WTC11 (cell line): ENCODE measurements at regions not wholly inside any gene's neighbourhood (a gene's known extent, or its start where the extent isn't known, plus 50 kb on each side); places are given as distances from the start of the nearest gene placed in this dataset.

Experiments
- ATAC-seq: fragments of 200-7000 bp; cut with Tn5 transposase; 2 replicates; pipeline ENCODE4 v1.10.0; 2021; ENCODE audit warnings: mild to moderate bottlenecking, moderate library complexity
- CTCF ChIA-PET: fragments of 300-600 bp; sonication (Branson Sonifier 250); formaldehyde crosslinking; loops from one replicate; lab custom pipeline; 2021; ENCODE audit warnings: antibody characterized with exemption; lab: Charles Lee
- POLR2A ChIA-PET: fragments of 350-600 bp; sonication (Branson Sonifier 250); formaldehyde crosslinking; loops from one replicate; lab custom pipeline; 2021; ENCODE audit warnings: antibody characterized with exemption; lab: Charles Lee
- DNase-seq: peaks from one replicate; pipeline ENCODE4 v3.0.0; 2021; ENCODE audit warnings: low spot score
- H3K27ac Mint-ChIP-seq: 2 replicates; pipeline ENCODE4 v1.8.0; 2021; ENCODE audit warnings: mixed read lengths
- H3K27me3 Mint-ChIP-seq: 2 replicates; pipeline ENCODE4 v1.8.0; 2021; ENCODE audit warnings: low read depth, mild to moderate bottlenecking, moderate library complexity, mixed read lengths
- H3K36me3 Mint-ChIP-seq: 2 replicates; pipeline ENCODE4 v1.8.0; 2021; ENCODE audit warnings: mixed read lengths
- H3K4me1 Mint-ChIP-seq: 2 replicates; pipeline ENCODE4 v1.8.0; 2022; ENCODE audit warnings: mixed read lengths
- H3K4me3 Mint-ChIP-seq: 2 replicates; pipeline ENCODE4 v1.8.0; 2021; ENCODE audit warnings: mild to moderate bottlenecking, moderate library complexity, mixed read lengths
- H3K9me3 Mint-ChIP-seq: 2 replicates; pipeline ENCODE4 v1.8.0; 2021; ENCODE audit warnings: mixed read lengths
- ATF1 ChIP-seq: sonication (generic); formaldehyde crosslinking; IDR thresholded peaks from 2 replicates; pipeline ENCODE4 v1.8.1; 2023; ENCODE audit warnings: mild to moderate bottlenecking, moderate library complexity, missing genetic modification reagents
- CREM ChIP-seq: sonication (generic); formaldehyde crosslinking; IDR thresholded peaks from 2 replicates; pipeline ENCODE4 v1.8.1; 2022; ENCODE audit warnings: mild to moderate bottlenecking, missing genetic modification reagents, moderate library complexity
- FOXP1 ChIP-seq: sonication (generic); formaldehyde crosslinking; IDR thresholded peaks from 2 replicates; pipeline ENCODE4 v1.8.0; 2022; ENCODE audit warnings: missing genetic modification reagents, mild to moderate bottlenecking, moderate library complexity, borderline replicate concordance
- GRHL2 ChIP-seq: fragments of 250-450 bp; sonication (Bioruptor Pico); IDR thresholded peaks from 2 replicates; pipeline ENCODE4 v1.8.0; 2022; ENCODE audit warnings: mild to moderate bottlenecking, moderate library complexity; ENCODE audit not compliant: insufficient replicate concordance, severe bottlenecking
- IRF2 ChIP-seq: sonication (generic); formaldehyde crosslinking; IDR thresholded peaks from 2 replicates; pipeline ENCODE4 v1.8.0; 2022; ENCODE audit warnings: low read depth, missing genetic modification reagents, borderline replicate concordance
- MXD4 ChIP-seq: fragments of 250-450 bp; sonication (Bioruptor Pico); IDR thresholded peaks from 2 replicates; pipeline ENCODE4 v1.8.0; 2021; ENCODE audit warnings: mild to moderate bottlenecking, moderate library complexity, borderline replicate concordance
- NR2C2 ChIP-seq: sonication (generic); formaldehyde crosslinking; IDR thresholded peaks from 2 replicates; pipeline ENCODE4 v1.8.0; 2022; ENCODE audit warnings: mild to moderate bottlenecking, missing genetic modification reagents
- SOX15 ChIP-seq: fragments of 250-450 bp; sonication (Bioruptor Pico); IDR thresholded peaks from 2 replicates; pipeline ENCODE4 v1.9.0; 2021; ENCODE audit warnings: mild to moderate bottlenecking
- SP1 ChIP-seq: sonication (generic); formaldehyde crosslinking; conservative IDR thresholded peaks from 2 replicates; pipeline ENCODE4 v1.8.1; 2022; ENCODE audit warnings: missing genetic modification reagents
- TCF7 ChIP-seq: sonication (generic); formaldehyde crosslinking; IDR thresholded peaks from 2 replicates; pipeline ENCODE4 v1.8.0; 2022; ENCODE audit warnings: mild to moderate bottlenecking, low read depth, missing genetic modification reagents, moderate library complexity
- ZNF416 ChIP-seq: fragments of 250-450 bp; sonication (Bioruptor Pico); IDR thresholded peaks from 2 replicates; pipeline ENCODE4 v1.9.0; 2021; ENCODE audit warnings: mild to moderate bottlenecking, inconsistent platforms
- ZNF423 ChIP-seq: fragments of 250-450 bp; sonication (Bioruptor Pico); IDR thresholded peaks from 2 replicates; pipeline ENCODE4 v2.1.2; 2022; ENCODE audit warnings: mild to moderate bottlenecking, moderate library complexity
- TF ChIP-seq, protein P1 (sequence below): fragments of 250-450 bp; sonication (Bioruptor Pico); IDR thresholded peaks from 2 replicates; pipeline ENCODE4 v2.1.2; 2022; ENCODE audit warnings: mild to moderate bottlenecking, moderate library complexity
- TF ChIP-seq, protein P2 (sequence below): sonication (generic); formaldehyde crosslinking; conservative IDR thresholded peaks from 2 replicates; pipeline ENCODE4 v1.8.1; 2022; ENCODE audit warnings: mild to moderate bottlenecking, missing genetic modification reagents
- TF ChIP-seq, protein P3 (sequence below): sonication (generic); formaldehyde crosslinking; IDR thresholded peaks from 2 replicates; pipeline ENCODE4 v1.8.1; 2023; ENCODE audit warnings: mild to moderate bottlenecking, missing genetic modification reagents, moderate library complexity
- TF ChIP-seq, protein P4 (sequence below): sonication (generic); formaldehyde crosslinking; IDR thresholded peaks from 2 replicates; pipeline ENCODE4 v1.8.1; 2023; ENCODE audit warnings: mild to moderate bottlenecking, missing genetic modification reagents
- TF ChIP-seq, protein P5 (sequence below): sonication (generic); formaldehyde crosslinking; IDR thresholded peaks from 2 replicates; pipeline ENCODE4 v1.8.1; 2023; ENCODE audit warnings: mild to moderate bottlenecking, missing genetic modification reagents
- TF ChIP-seq, protein P6 (sequence below): fragments of 250-450 bp; sonication (Bioruptor Pico); IDR thresholded peaks from 2 replicates; pipeline ENCODE4 v1.9.0; 2021; ENCODE audit warnings: moderate library complexity, mild to moderate bottlenecking, inconsistent platforms, borderline replicate concordance
- TF ChIP-seq, protein P7 (sequence below): sonication (generic); formaldehyde crosslinking; IDR thresholded peaks from 2 replicates; pipeline ENCODE4 v1.8.1; 2023; ENCODE audit warnings: mild to moderate bottlenecking, missing genetic modification reagents, moderate library complexity

DNA sequence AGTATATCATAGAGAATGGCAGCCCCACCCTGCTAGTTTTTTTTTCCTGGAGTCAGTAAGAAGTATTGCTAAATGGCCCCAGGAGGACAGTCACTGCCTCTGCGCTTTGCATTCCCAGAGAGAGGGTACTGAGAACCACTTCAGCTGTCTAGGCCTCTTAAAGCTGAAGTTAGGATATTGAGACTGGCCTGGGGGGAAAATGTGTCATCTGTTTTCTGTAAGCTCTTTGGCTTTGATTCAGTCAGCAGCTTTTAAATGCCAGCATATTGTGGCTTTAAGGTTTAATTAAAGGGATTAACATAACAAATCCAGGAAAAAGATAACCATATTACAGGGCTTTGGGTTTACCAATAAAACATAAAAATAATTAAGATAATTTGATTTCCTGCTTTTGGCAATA, 852.0 kb downstream of the PCDH18 start:
- Mint-ChIP-seq H3K27ac (no peak overlapping the region), H3K36me3 (no peaks in the 10 kb centered on the region), H3K27me3 (no peaks in the 10 kb centered on the region), H3K9me3 (0 out of 2 replicates have a peak, but pooled peaks cover 4% of the 10 kb centered on the region), H3K4me3 (no peak overlapping the region), H3K4me1 (peaks cover 6% of the 10 kb centered on the region; the same call in 1 of the 2 replicates)
- DNase-seq (no peak), ATAC-seq (peak; percentile 79)
- POLR2A ChIA-PET: no interaction called here
- TF ChIP-seq, protein P1, sequence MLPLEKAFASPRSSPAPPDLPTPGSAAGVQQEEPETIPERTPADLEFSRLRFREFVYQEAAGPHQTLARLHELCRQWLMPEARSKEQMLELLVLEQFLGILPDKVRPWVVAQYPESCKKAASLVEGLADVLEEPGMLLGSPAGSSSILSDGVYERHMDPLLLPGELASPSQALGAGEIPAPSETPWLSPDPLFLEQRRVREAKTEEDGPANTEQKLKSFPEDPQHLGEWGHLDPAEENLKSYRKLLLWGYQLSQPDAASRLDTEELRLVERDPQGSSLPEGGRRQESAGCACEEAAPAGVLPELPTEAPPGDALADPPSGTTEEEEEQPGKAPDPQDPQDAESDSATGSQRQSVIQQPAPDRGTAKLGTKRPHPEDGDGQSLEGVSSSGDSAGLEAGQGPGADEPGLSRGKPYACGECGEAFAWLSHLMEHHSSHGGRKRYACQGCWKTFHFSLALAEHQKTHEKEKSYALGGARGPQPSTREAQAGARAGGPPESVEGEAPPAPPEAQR (CRISPR knock-in tag): no peak
- TF ChIP-seq NR2C2 (CRISPR knock-in tag) (no peak), IRF2 (CRISPR knock-in tag) (no peak), TCF7 (CRISPR knock-in tag) (no peak), MXD4 (CRISPR knock-in tag) (no peak), ZNF416 (CRISPR knock-in tag) (no peak), ATF1 (CRISPR knock-in tag) (no peak), CREM (no peak)
- TF ChIP-seq, protein P2, sequence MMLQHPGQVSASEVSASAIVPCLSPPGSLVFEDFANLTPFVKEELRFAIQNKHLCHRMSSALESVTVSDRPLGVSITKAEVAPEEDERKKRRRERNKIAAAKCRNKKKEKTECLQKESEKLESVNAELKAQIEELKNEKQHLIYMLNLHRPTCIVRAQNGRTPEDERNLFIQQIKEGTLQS (CRISPR knock-in tag): no peak
- TF ChIP-seq, protein P3, sequence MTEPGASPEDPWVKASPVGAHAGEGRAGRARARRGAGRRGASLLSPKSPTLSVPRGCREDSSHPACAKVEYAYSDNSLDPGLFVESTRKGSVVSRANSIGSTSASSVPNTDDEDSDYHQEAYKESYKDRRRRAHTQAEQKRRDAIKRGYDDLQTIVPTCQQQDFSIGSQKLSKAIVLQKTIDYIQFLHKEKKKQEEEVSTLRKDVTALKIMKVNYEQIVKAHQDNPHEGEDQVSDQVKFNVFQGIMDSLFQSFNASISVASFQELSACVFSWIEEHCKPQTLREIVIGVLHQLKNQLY (CRISPR knock-in tag): no peak
- TF ChIP-seq, protein P4, sequence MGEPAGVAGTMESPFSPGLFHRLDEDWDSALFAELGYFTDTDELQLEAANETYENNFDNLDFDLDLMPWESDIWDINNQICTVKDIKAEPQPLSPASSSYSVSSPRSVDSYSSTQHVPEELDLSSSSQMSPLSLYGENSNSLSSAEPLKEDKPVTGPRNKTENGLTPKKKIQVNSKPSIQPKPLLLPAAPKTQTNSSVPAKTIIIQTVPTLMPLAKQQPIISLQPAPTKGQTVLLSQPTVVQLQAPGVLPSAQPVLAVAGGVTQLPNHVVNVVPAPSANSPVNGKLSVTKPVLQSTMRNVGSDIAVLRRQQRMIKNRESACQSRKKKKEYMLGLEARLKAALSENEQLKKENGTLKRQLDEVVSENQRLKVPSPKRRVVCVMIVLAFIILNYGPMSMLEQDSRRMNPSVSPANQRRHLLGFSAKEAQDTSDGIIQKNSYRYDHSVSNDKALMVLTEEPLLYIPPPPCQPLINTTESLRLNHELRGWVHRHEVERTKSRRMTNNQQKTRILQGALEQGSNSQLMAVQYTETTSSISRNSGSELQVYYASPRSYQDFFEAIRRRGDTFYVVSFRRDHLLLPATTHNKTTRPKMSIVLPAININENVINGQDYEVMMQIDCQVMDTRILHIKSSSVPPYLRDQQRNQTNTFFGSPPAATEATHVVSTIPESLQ (CRISPR knock-in tag): no peak
- TF ChIP-seq, all 79 proteins: peak for 0
- CTCF ChIA-PET: interaction anchor here (2.3 kb wide), 1 partner anchor 184 kb away, joined by 5 read pairs; no protein-coding TSS in a partner anchor

DNA sequence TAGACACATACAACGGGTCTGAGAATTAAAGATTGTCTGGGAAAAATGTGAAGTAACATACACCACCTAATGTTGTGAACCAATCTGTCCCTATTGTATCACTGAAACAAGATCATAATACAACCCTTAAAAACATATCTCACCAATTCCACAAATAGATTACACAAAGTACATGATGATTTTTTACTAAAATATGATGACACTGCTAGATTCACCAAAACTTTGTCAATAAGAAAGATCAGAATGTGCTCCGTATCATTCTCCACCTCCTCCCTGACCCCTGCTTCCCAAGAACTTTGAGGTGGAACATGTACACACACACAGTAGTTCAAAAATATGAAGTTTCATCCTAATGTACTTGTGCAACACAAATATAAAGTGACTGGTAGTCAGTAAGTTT, 862.0 kb downstream of the PCDH18 start:
- CTCF ChIA-PET: no interaction called here
- H3K27me3 Mint-ChIP-seq: no peaks in the 10 kb centered on the region
- TF ChIP-seq, protein P4 (CRISPR knock-in tag): no peak
- TF ChIP-seq, protein P5, sequence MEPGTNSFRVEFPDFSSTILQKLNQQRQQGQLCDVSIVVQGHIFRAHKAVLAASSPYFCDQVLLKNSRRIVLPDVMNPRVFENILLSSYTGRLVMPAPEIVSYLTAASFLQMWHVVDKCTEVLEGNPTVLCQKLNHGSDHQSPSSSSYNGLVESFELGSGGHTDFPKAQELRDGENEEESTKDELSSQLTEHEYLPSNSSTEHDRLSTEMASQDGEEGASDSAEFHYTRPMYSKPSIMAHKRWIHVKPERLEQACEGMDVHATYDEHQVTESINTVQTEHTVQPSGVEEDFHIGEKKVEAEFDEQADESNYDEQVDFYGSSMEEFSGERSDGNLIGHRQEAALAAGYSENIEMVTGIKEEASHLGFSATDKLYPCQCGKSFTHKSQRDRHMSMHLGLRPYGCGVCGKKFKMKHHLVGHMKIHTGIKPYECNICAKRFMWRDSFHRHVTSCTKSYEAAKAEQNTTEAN (CRISPR knock-in tag): no peak
- TF ChIP-seq FOXP1 (CRISPR knock-in tag): no peak
- TF ChIP-seq, protein P6, sequence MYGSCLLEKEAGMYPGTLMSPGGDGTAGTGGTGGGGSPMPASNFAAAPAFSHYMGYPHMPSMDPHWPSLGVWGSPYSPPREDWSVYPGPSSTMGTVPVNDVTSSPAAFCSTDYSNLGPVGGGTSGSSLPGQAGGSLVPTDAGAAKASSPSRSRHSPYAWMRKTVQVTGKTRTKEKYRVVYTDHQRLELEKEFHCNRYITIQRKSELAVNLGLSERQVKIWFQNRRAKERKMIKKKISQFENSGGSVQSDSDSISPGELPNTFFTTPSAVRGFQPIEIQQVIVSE (CRISPR knock-in tag): no peak
- no peak for TF ChIP-seq IRF2 (CRISPR knock-in tag)
- no peak for TF ChIP-seq SP1 (CRISPR knock-in tag)
- TF ChIP-seq TCF7 (CRISPR knock-in tag): no peak
- TF ChIP-seq, protein P7, sequence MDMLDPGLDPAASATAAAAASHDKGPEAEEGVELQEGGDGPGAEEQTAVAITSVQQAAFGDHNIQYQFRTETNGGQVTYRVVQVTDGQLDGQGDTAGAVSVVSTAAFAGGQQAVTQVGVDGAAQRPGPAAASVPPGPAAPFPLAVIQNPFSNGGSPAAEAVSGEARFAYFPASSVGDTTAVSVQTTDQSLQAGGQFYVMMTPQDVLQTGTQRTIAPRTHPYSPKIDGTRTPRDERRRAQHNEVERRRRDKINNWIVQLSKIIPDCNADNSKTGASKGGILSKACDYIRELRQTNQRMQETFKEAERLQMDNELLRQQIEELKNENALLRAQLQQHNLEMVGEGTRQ (CRISPR knock-in tag): no peak
- TF ChIP-seq SOX15: no peak
- no peak for TF ChIP-seq ZNF423 (CRISPR knock-in tag)
- TF ChIP-seq GRHL2: no peak
- TF ChIP-seq ZNF416 (CRISPR knock-in tag): no peak
- TF ChIP-seq, all 79 proteins: peak for 0
- H3K36me3 Mint-ChIP-seq: no peaks in the 10 kb centered on the region
- no peak overlapping the region for H3K4me3 Mint-ChIP-seq
- DNase-seq (no peak), ATAC-seq (no peak)
- H3K27ac Mint-ChIP-seq: no peak overlapping the region
- peaks cover 8% of the 10 kb centered on the region for H3K9me3 Mint-ChIP-seq
- no peaks in the 10 kb centered on the region for H3K4me1 Mint-ChIP-seq
- POLR2A ChIA-PET: no interaction called here
